A549 (cell line): ENCODE measurements at regions not wholly inside any gene's neighbourhood (a gene's known extent, or its start where the extent isn't known, plus 50 kb on each side); places are given as distances from the start of the nearest gene placed in this dataset.

Experiments
- CHD2 ChIP-seq: fragments of 150-350 bp; IDR thresholded peaks from 2 replicates; pipeline ENCODE4 v1.6.1; 2014; ENCODE audit warnings: low read length; ENCODE audit not compliant: partially characterized antibody
- POLR2A ChIP-seq: IDR thresholded peaks from 2 replicates; pipeline ENCODE4 v1.6.1; 2012; ENCODE audit warnings: mild to moderate bottlenecking, low read length
- RCOR1 ChIP-seq: fragments of 150-350 bp; IDR thresholded peaks from 2 replicates; pipeline ENCODE4 v1.6.1; 2014; ENCODE audit warnings: antibody characterized with exemption, low read length, low read depth
- TF ChIP-seq, protein P1 (sequence below): fragments of >200 bp; sonication (Bioruptor Twin); formaldehyde crosslinking; IDR thresholded peaks from 3 replicates; pipeline ENCODE4 v1.5.1; 2016
- TF ChIP-seq, protein P2 (sequence below): fragments of 450-650 bp; IDR thresholded peaks from 2 replicates; pipeline ENCODE4 v1.6.1; 2014; ENCODE audit warnings: antibody characterized with exemption

DNA sequence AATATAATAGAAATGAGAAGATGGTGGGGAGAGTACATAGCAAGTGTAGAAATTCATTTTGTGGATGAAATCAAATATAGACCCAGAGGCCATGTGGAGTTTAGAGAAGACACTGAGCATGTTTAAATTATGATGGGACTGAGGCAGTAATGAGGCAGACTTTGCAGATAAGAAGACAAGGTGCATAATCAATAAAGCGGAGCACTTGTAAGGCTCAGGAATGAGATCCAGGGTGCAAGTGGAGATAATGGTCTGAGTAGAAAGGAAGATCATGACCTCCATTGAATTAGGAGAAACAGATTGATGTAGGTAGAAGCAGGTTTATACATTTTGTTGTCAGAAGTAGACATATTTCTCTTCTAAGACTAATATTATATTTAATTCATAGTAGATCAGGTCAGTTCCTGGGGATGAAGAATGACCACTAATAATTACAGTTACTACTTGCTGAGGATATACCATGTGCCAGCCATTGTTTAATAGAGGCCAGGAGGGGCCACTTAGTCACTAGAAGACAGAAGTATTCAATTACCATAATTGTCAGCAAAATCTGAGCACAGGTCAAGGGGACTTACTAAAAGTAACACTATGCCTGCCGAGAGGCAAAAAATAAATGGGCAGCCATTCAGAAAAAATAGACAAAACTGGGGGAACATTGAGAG lies 479.8 kb downstream of the DNAH5 start:
- TF ChIP-seq RCOR1 = no peak
- TF ChIP-seq, protein P1, sequence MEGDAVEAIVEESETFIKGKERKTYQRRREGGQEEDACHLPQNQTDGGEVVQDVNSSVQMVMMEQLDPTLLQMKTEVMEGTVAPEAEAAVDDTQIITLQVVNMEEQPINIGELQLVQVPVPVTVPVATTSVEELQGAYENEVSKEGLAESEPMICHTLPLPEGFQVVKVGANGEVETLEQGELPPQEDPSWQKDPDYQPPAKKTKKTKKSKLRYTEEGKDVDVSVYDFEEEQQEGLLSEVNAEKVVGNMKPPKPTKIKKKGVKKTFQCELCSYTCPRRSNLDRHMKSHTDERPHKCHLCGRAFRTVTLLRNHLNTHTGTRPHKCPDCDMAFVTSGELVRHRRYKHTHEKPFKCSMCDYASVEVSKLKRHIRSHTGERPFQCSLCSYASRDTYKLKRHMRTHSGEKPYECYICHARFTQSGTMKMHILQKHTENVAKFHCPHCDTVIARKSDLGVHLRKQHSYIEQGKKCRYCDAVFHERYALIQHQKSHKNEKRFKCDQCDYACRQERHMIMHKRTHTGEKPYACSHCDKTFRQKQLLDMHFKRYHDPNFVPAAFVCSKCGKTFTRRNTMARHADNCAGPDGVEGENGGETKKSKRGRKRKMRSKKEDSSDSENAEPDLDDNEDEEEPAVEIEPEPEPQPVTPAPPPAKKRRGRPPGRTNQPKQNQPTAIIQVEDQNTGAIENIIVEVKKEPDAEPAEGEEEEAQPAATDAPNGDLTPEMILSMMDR = no peak
- TF ChIP-seq, protein P2, sequence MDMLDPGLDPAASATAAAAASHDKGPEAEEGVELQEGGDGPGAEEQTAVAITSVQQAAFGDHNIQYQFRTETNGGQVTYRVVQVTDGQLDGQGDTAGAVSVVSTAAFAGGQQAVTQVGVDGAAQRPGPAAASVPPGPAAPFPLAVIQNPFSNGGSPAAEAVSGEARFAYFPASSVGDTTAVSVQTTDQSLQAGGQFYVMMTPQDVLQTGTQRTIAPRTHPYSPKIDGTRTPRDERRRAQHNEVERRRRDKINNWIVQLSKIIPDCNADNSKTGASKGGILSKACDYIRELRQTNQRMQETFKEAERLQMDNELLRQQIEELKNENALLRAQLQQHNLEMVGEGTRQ = no peak
- no peak for TF ChIP-seq CHD2
- no peak for TF ChIP-seq POLR2A
